Globus pallidus (tissue), 1 donor: ENCODE measurements at regions not wholly inside any gene's neighbourhood (a gene's known extent, or its start where the extent isn't known, plus 50 kb on each side); places are given as distances from the start of the nearest gene placed in this dataset.
"Not testable (repeated sequence)": the region's sequence is repeated elsewhere in the genome, so short reads cannot be mapped to it uniquely, and the experiment has no call there.

Experiments
- DNase-seq: peaks from one replicate; pipeline ENCODE4 v3.0.0-alpha.2; 2015; ENCODE audit warnings: low spot score

GRCh38 chr15:47124430-47125102 is 592.7 kb upstream of the SEMA6D start:
- DNase-seq: no peak

- DNase-seq: no peak
Observed at GRCh38 chr15:47129033-47129432, 588.3 kb upstream of the SEMA6D start.

GRCh38 chr15:47131450-47131849 is 585.9 kb upstream of the SEMA6D start:
- not testable (repeated sequence) for DNase-seq

GRCh38 chr15:47135267-47135666 is 582.0 kb upstream of the SEMA6D start:
- no peak for DNase-seq

GRCh38 chr15:47136236-47136635 is 581.1 kb upstream of the SEMA6D start:
- DNase-seq: no peak

- DNase-seq: no peak
Observed at GRCh38 chr15:47139965-47140364, 577.3 kb upstream of the SEMA6D start.

- no peak for DNase-seq
Observed at GRCh38 chr15:47157827-47158226, 559.5 kb upstream of the SEMA6D start.

GRCh38 chr15:47158573-47158972 is 558.7 kb upstream of the SEMA6D start:
- no peak for DNase-seq

- peak; percentile 13 for DNase-seq
Observed at GRCh38 chr15:47177177-47177576, 540.1 kb upstream of the SEMA6D start.

GRCh38 chr15:47179988-47180387 is 537.3 kb upstream of the SEMA6D start:
- no peak for DNase-seq

GRCh38 chr15:47182818-47183217 is 534.5 kb upstream of the SEMA6D start:
- no peak for DNase-seq

GRCh38 chr15:47184003-47184907 is 533.0 kb upstream of the SEMA6D start:
- DNase-seq: no peak

GRCh38 chr15:47184908-47185801 is 532.1 kb upstream of the SEMA6D start:
- no peak for DNase-seq

- DNase-seq: no peak
Observed at GRCh38 chr15:47186075-47186474, 531.2 kb upstream of the SEMA6D start.

- DNase-seq: no peak
Observed at GRCh38 chr15:47188758-47189507, 528.4 kb upstream of the SEMA6D start.

- no peak for DNase-seq
Observed at GRCh38 chr15:47194718-47195117, 522.6 kb upstream of the SEMA6D start.

GRCh38 chr15:47196048-47196447 is 521.3 kb upstream of the SEMA6D start:
- peak; percentile 82 for DNase-seq

- DNase-seq: no peak
Observed at GRCh38 chr15:47203993-47204392, 513.3 kb upstream of the SEMA6D start.

- no peak for DNase-seq
Observed at GRCh38 chr15:47206358-47206978, 510.8 kb upstream of the SEMA6D start.

- DNase-seq: no peak
Observed at GRCh38 chr15:47209591-47209990, 507.7 kb upstream of the SEMA6D start.
